IMR-90 (cell line): ENCODE measurements at regions not wholly inside any gene's neighbourhood (a gene's known extent, or its start where the extent isn't known, plus 50 kb on each side); places are given as distances from the start of the nearest gene placed in this dataset.

Source experiments
- ATAC-seq: fragments of 200-7000 bp; cut with Tn5 transposase; 2 replicates; pipeline ENCODE4 v1.9.1; 2020; ENCODE audit warnings: low read depth, mild to moderate bottlenecking, moderate library complexity
- BruUV-seq: library from RNA; stranded (reverse); fragments of 400-500 nt; replicated peaks from 2 replicates; lab custom pipeline; 2021; lab: Mats Ljungman, UMichigan
- CTCF ChIA-PET: fragments of 300-600 bp; formaldehyde crosslinking; extraction: SDS; loops from one replicate; lab custom pipeline; 2021; ENCODE audit warnings: antibody characterized with exemption; lab: Yijun Ruan, JAX
- POLR2A ChIA-PET: fragments of 300-600 bp; sonication (Branson Sonifier 250); formaldehyde crosslinking; loops from one replicate; lab custom pipeline; 2022; ENCODE audit warnings: antibody characterized with exemption; ENCODE audit not compliant: unreplicated experiment; lab: Charles Lee
- DNase-seq: peaks from one replicate; pipeline ENCODE4 v3.0.0; 2013
- H2AFZ ChIP-seq: replicated peaks from 2 replicates; pipeline ENCODE3; 2013; ENCODE audit warnings: low read length, mild to moderate bottlenecking; ENCODE audit not compliant: poor library complexity
- H2AK5ac ChIP-seq: 2 replicates; pipeline ENCODE4 v1.6.1; 2013; ENCODE audit warnings: low read depth, low read length, inconsistent platforms
- H2AK9ac ChIP-seq: replicated peaks from 2 replicates; pipeline ENCODE3; 2013; ENCODE audit warnings: mild to moderate bottlenecking, low read depth, low read length, moderate library complexity; ENCODE audit not compliant: poor library complexity
- H2BK120ac ChIP-seq: 2 replicates; pipeline ENCODE4 v1.6.1; 2013; ENCODE audit warnings: low read depth, low read length, inconsistent platforms
- H2BK15ac ChIP-seq: 3 replicates; pipeline ENCODE4 v1.6.1; 2013; ENCODE audit warnings: low read depth, low read length, inconsistent platforms
- H2BK20ac ChIP-seq: 2 replicates; pipeline ENCODE4 v1.6.1; 2013; ENCODE audit warnings: low read depth, mild to moderate bottlenecking, inconsistent platforms, low read length, moderate library complexity
- H2BK5ac ChIP-seq: 2 replicates; pipeline ENCODE4 v1.6.1; 2013; ENCODE audit warnings: mild to moderate bottlenecking, low read depth, low read length, inconsistent platforms; ENCODE audit not compliant: poor library complexity, severe bottlenecking
- H3K14ac ChIP-seq: replicated peaks from 2 replicates; pipeline ENCODE4 v1.6.1; 2013; ENCODE audit warnings: low read depth, low read length, inconsistent platforms
- H3K18ac ChIP-seq: 2 replicates; pipeline ENCODE4 v1.6.1; 2013; ENCODE audit warnings: low read depth, low read length, control low read depth
- H3K23ac ChIP-seq: 2 replicates; pipeline ENCODE4 v1.6.1; 2013; ENCODE audit warnings: low read depth, low read length, inconsistent platforms
- H3K27ac ChIP-seq: 2 replicates; pipeline ENCODE4 v1.5.1; 2013; ENCODE audit warnings: mild to moderate bottlenecking, control low read depth, low read length; ENCODE audit not compliant: insufficient read depth
- H3K27me3 ChIP-seq: 2 replicates; pipeline ENCODE4 v1.6.1; 2013; ENCODE audit warnings: low read length; ENCODE audit not compliant: control insufficient read depth, insufficient read depth
- H3K36me3 ChIP-seq: 2 replicates; pipeline ENCODE4 v1.6.1; 2013; ENCODE audit warnings: low read length, mixed read lengths; ENCODE audit not compliant: control insufficient read depth, insufficient read depth
- H3K4ac ChIP-seq: 2 replicates; pipeline ENCODE4 v1.6.1; 2013; ENCODE audit warnings: low read depth, low read length, inconsistent platforms
- H3K4me1 ChIP-seq: 2 replicates; pipeline ENCODE4 v1.6.1; 2013; ENCODE audit warnings: low read length, mixed read lengths; ENCODE audit not compliant: control insufficient read depth, insufficient read depth
- H3K4me2 ChIP-seq: 2 replicates; pipeline ENCODE4 v1.6.1; 2013; ENCODE audit warnings: low read depth, mild to moderate bottlenecking, control low read depth, low read length, moderate library complexity
- H3K4me3 ChIP-seq: 2 replicates; pipeline ENCODE4 v1.5.1; 2013; ENCODE audit warnings: low read depth, mild to moderate bottlenecking, control low read depth, low read length, moderate library complexity; ENCODE audit not compliant: insufficient read depth
- H3K56ac ChIP-seq: 2 replicates; pipeline ENCODE4 v1.6.1; 2013; ENCODE audit warnings: low read length, inconsistent platforms; ENCODE audit not compliant: insufficient read depth; ENCODE audit errors: extremely low read depth
- H3K79me1 ChIP-seq, 2 experiments: 2 replicates each; pipeline ENCODE4 v1.6.1; 2013; ENCODE audit warnings: low read length in 2 of 2, inconsistent platforms in 1 of 2, low read depth in 1 of 2
- H3K9ac ChIP-seq: 2 replicates; pipeline ENCODE4 v1.6.1; 2013; ENCODE audit warnings: low read depth, low read length, control low read depth
- H3K9me1 ChIP-seq: 2 replicates; pipeline ENCODE4 v1.6.1; 2013; ENCODE audit warnings: low read length, inconsistent platforms; ENCODE audit not compliant: insufficient read depth
- H3K9me3 ChIP-seq: 2 replicates; pipeline ENCODE4 v1.6.1; 2013; ENCODE audit warnings: low read length; ENCODE audit not compliant: control insufficient read depth, insufficient read depth
- H4K20me1 ChIP-seq: 2 replicates; pipeline ENCODE4 v1.6.1; 2013; ENCODE audit warnings: low read length, inconsistent platforms; ENCODE audit not compliant: insufficient read depth
- H4K5ac ChIP-seq: 2 replicates; pipeline ENCODE4 v1.6.1; 2013; ENCODE audit warnings: mild to moderate bottlenecking, low read depth, low read length, control low read depth
- H4K8ac ChIP-seq, 2 experiments: 2 replicates each; pipeline ENCODE4 v1.6.1; 2013; ENCODE audit warnings: low read depth in 2 of 2, low read length in 2 of 2, control low read depth in 1 of 2, inconsistent platforms in 1 of 2
- H4K91ac ChIP-seq: 2 replicates; pipeline ENCODE4 v1.6.1; 2013; ENCODE audit warnings: low read depth, low read length, inconsistent platforms; ENCODE audit not compliant: insufficient read depth
- BHLHE40 ChIP-seq: fragments of 150-350 bp; IDR thresholded peaks from 2 replicates; pipeline ENCODE4 v1.6.1; 2016; ENCODE audit warnings: mild to moderate bottlenecking, low read depth, low read length
- CEBPB ChIP-seq: IDR thresholded peaks from 2 replicates; pipeline ENCODE4 v1.6.1; 2012; ENCODE audit warnings: low read depth, low read length, improper control_type of control experiment
- CHD1 ChIP-seq: IDR thresholded peaks from 2 replicates; pipeline ENCODE4 v1.6.1; 2012; ENCODE audit warnings: low read depth, low read length, improper control_type of control experiment
- CTCF ChIP-seq: conservative IDR thresholded peaks from 2 replicates; pipeline ENCODE4 v1.5.1; 2012; ENCODE audit warnings: mild to moderate bottlenecking, low read depth, low read length, improper control_type of control experiment
- ELK1 ChIP-seq: fragments of 150-350 bp; IDR thresholded peaks from 2 replicates; pipeline ENCODE4 v1.6.1; 2016; ENCODE audit warnings: low read depth, mild to moderate bottlenecking, low read length, moderate library complexity, borderline replicate concordance
- FOS ChIP-seq: fragments of 150-350 bp; IDR thresholded peaks from 2 replicates; pipeline ENCODE4 v1.6.1; 2016; ENCODE audit warnings: low read depth, low read length
- MAFK ChIP-seq: IDR thresholded peaks from 2 replicates; pipeline ENCODE4 v1.6.1; 2012; ENCODE audit warnings: low read depth, low read length, improper control_type of control experiment
- MAZ ChIP-seq: IDR thresholded peaks from 2 replicates; pipeline ENCODE4 v1.6.1; 2012; ENCODE audit warnings: low read depth, mild to moderate bottlenecking, low read length, improper control_type of control experiment, moderate library complexity, borderline replicate concordance
- MXI1 ChIP-seq: IDR thresholded peaks from 2 replicates; pipeline ENCODE4 v1.6.1; 2012; ENCODE audit warnings: low read depth, mild to moderate bottlenecking, low read length, moderate library complexity, borderline replicate concordance
- NFE2L2 ChIP-seq: fragments of 150-350 bp; IDR thresholded peaks from 2 replicates; pipeline ENCODE4 v1.6.1; 2016; ENCODE audit warnings: low read depth, mild to moderate bottlenecking, low read length
- POLR2A ChIP-seq: IDR thresholded peaks from 2 replicates; pipeline ENCODE4 v1.6.1; 2012; ENCODE audit warnings: mild to moderate bottlenecking, low read depth, low read length
- RAD21 ChIP-seq: IDR thresholded peaks from 2 replicates; pipeline ENCODE4 v1.6.1; 2012; ENCODE audit warnings: low read length, improper control_type of control experiment
- RCOR1 ChIP-seq: IDR thresholded peaks from 2 replicates; pipeline ENCODE4 v1.6.1; 2012; ENCODE audit warnings: mild to moderate bottlenecking, low read length, improper control_type of control experiment; ENCODE audit not compliant: insufficient replicate concordance
- RFX5 ChIP-seq: IDR thresholded peaks from 2 replicates; pipeline ENCODE4 v1.8.0; 2012; ENCODE audit warnings: low read depth, mild to moderate bottlenecking, low read length, moderate library complexity
- SMC3 ChIP-seq: fragments of 150-350 bp; IDR thresholded peaks from 2 replicates; pipeline ENCODE4 v1.6.1; 2016; ENCODE audit warnings: low read depth, mild to moderate bottlenecking, antibody characterized with exemption, low read length, moderate library complexity
- USF2 ChIP-seq: fragments of 150-350 bp; IDR thresholded peaks from 2 replicates; pipeline ENCODE4 v1.6.1; 2017; ENCODE audit warnings: mild to moderate bottlenecking, antibody characterized with exemption, low read length, low read depth
- WGBS, 2 experiments: methylation state at CpG; one replicate each; pipeline versions ENCODE4 v1.1.5 to v1.1.7; 2013; ENCODE audit warnings: missing lambda C conversion rate in 2 of 2; ENCODE audit not compliant: insufficient read length in 1 of 2; ENCODE audit errors: extremely low coverage in 2 of 2; 5-methylcytosine and 5-hydroxymethylcytosine counted together
- dilution Hi-C: fragments of 300-500 bp; cut with HindIII; formaldehyde crosslinking; loops from one replicate; pipeline ENCODE4 v1.14.3; 2018; ENCODE audit warnings: low sequenced_read_pairs; ENCODE audit not compliant: unreplicated experiment
- in situ Hi-C: fragments of 300-500 bp; cut with MboI; formaldehyde crosslinking; loops from 3 replicates; pipeline ENCODE4 v1.14.3; 2019; ENCODE audit warnings: low sequenced_read_pairs, inconsistent platforms, mixed read lengths
- intact Hi-C: fragments of 100-400 bp; cut with micrococcal nuclease; formaldehyde crosslinking; loops from 2 replicates; pipeline ENCODE4 v1.10.0; 2022

GRCh38 chr6:109252261-109253041, 129.8 kb downstream of the CD164 start:
- H2AFZ ChIP-seq: no peak overlapping the region
- H3K23ac ChIP-seq: no peak overlapping the region
- no peak overlapping the region for H3K4me2 ChIP-seq
- CTCF ChIA-PET: interaction anchor here (0.7 kb wide), 1 partner anchor 11 kb away, joined by 3 read pairs; no protein-coding TSS in a partner anchor
- H3K4me1 ChIP-seq: no peaks in the 10 kb centered on the region
- no peak for DNase-seq
- dilution Hi-C loops: no loop called here
- H4K5ac ChIP-seq: no peak overlapping the region
- TF ChIP-seq ELK1: no peak
- no peak for TF ChIP-seq MAZ
- no peak for TF ChIP-seq NFE2L2
- TF ChIP-seq USF2: no peak
- no peak for TF ChIP-seq BHLHE40
- no peak for TF ChIP-seq CHD1
- no peak for TF ChIP-seq SMC3
- TF ChIP-seq RFX5: no peak
- TF ChIP-seq CTCF: no peak
- no peak for TF ChIP-seq MXI1
- TF ChIP-seq RAD21: no peak
- TF ChIP-seq RCOR1: no peak
- TF ChIP-seq POLR2A: no peak
- TF ChIP-seq FOS: no peak
- TF ChIP-seq CEBPB: no peak
- TF ChIP-seq MAFK: no peak
- H3K18ac ChIP-seq: no peak overlapping the region
- no peak overlapping the region for H4K8ac ChIP-seq
- no peak overlapping the region for H3K9ac ChIP-seq
- in situ Hi-C loops: no loop called here
- H3K4ac ChIP-seq: no peak overlapping the region
- H3K56ac ChIP-seq: no peak overlapping the region
- BruUV-seq: no TSS peak
- no peak overlapping the region for H2BK20ac ChIP-seq
- no peak overlapping the region for H2AK5ac ChIP-seq
- no peaks in the 10 kb centered on the region for H3K79me1 ChIP-seq
- no peak overlapping the region for H2BK15ac ChIP-seq
- H3K4me3 ChIP-seq: no peak overlapping the region
- no CpG with 5 or more reads among the region's 3 CpGs for WGBS, 2 experiments
- no peak overlapping the region for H2AK9ac ChIP-seq
- POLR2A ChIA-PET: no interaction called here
- H3K36me3 ChIP-seq: no peaks in the 10 kb centered on the region
- intact Hi-C loops: no loop called here
- peaks cover 6% of the 10 kb centered on the region for H3K27me3 ChIP-seq
- no peak overlapping the region for H2BK120ac ChIP-seq
- ATAC-seq: no peak
- no peaks in the 10 kb centered on the region for H3K9me3 ChIP-seq
- no peak overlapping the region for H2BK5ac ChIP-seq
- no peak overlapping the region for H4K91ac ChIP-seq
- H4K20me1 ChIP-seq: no peaks in the 10 kb centered on the region
- no peak overlapping the region for H3K27ac ChIP-seq
- H3K9me1 ChIP-seq: no peaks in the 10 kb centered on the region
- no peak overlapping the region for H3K14ac ChIP-seq
